Right atrium auricular region (tissue), 2 donors: ENCODE measurements at regions not wholly inside any gene's neighbourhood (a gene's known extent, or its start where the extent isn't known, plus 50 kb on each side); places are given as distances from the start of the nearest gene placed in this dataset.

ENCODE experiments used
- DNase-seq: peaks from one replicate; pipeline ENCODE4 v3.0.0-alpha.2; 2019; ENCODE audit warnings: low spot score
- H3K27ac ChIP-seq, 2 donors: fragments of 200-600 bp; sonication (generic); 1 replicate in 1 of 2; 2 replicates in 1 of 2; pipeline ENCODE4 v1.5.1; 2016 to 2019
- H3K27me3 ChIP-seq, 2 donors: fragments of 200-600 bp; sonication (generic); one replicate each; pipeline versions ENCODE4 v1.5.1 to v1.6.0; 2017 to 2019
- H3K36me3 ChIP-seq: fragments of 200-600 bp; sonication (generic); one replicate; pipeline ENCODE4 v1.5.1; 2016
- H3K4me1 ChIP-seq, 2 donors: fragments of 200-600 bp; sonication (generic); one replicate each; pipeline versions ENCODE4 v1.5.1 to v1.6.0; 2017 to 2019
- H3K4me3 ChIP-seq, 2 donors: fragments of 200-600 bp; sonication (generic); 1 replicate in 1 of 2; 2 replicates in 1 of 2; pipeline ENCODE4 v1.5.1; 2017 to 2019; ENCODE audit warnings: mild to moderate bottlenecking in 1 of 2, moderate library complexity in 1 of 2
- H3K9me3 ChIP-seq, 2 donors: fragments of 200-600 bp; sonication (generic); one replicate each; pipeline ENCODE4 v1.5.1; 2019
- TF ChIP-seq, protein P1 (sequence below), 2 donors: fragments of 200-600 bp; sonication (generic); IDR thresholded peaks; one replicate each; pipeline ENCODE4 v1.5.1; 2019; ENCODE audit warnings: antibody characterized with exemption in 2 of 2

DNA sequence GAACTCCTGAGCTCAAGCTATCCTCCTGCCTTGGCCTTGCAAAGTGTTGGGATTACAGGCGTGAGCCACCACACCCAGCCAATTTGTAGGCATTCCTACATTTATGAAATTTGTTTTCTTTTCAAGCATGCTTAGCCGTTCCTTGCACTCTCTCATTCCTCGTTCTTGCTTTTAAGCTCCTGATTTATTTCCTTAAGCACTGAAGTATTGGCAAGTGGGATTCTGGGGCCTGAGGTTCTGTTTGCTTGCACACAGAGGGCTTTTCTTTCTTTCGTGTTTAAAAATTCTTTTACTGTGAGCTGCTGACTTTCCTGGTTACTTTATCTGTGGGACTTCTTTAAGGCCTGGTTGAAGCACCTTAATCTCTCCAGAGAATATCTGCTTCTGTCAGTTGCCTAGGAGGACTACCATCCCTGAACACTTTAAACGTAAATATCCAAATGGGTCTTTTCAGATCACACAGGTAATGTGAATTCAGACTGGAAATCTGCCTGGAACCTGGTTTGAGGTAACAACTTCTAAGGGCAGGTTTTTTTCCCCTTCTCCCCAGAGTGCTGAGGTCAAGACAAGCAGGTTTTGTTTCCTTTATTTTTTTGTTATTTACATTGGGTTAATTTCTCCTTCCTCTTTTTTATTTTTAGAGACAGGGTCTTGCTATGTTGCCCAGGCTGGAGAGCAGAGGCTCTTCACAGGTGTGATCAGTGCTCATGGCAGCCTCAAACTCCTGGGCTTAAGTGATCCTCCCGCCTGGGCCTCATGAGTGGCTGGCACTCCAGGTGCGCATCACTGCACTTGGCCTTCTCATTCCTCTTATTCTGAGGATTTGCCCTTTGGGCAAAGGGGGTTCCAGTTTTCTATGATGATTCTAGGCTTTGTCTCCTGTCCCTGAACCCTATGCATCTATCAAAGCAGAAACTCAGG lies 102.9 kb downstream of the PFKFB3 start:
- DNase-seq, result no peak
- TF ChIP-seq, protein P1, sequence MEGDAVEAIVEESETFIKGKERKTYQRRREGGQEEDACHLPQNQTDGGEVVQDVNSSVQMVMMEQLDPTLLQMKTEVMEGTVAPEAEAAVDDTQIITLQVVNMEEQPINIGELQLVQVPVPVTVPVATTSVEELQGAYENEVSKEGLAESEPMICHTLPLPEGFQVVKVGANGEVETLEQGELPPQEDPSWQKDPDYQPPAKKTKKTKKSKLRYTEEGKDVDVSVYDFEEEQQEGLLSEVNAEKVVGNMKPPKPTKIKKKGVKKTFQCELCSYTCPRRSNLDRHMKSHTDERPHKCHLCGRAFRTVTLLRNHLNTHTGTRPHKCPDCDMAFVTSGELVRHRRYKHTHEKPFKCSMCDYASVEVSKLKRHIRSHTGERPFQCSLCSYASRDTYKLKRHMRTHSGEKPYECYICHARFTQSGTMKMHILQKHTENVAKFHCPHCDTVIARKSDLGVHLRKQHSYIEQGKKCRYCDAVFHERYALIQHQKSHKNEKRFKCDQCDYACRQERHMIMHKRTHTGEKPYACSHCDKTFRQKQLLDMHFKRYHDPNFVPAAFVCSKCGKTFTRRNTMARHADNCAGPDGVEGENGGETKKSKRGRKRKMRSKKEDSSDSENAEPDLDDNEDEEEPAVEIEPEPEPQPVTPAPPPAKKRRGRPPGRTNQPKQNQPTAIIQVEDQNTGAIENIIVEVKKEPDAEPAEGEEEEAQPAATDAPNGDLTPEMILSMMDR (IDR thresholded peaks at IDR 0.05), result no peak
- H3K4me1 ChIP-seq, result no peaks in the 10 kb centered on the region
- no peaks in the 10 kb centered on the region for H3K36me3 ChIP-seq
- H3K4me3 ChIP-seq, result no peak overlapping the region
- peaks cover 0 to 8% of the 10 kb centered on the region in 2 donors for H3K9me3 ChIP-seq
- no peak overlapping the region for H3K27ac ChIP-seq
- H3K27me3 ChIP-seq, result no peaks in the 10 kb centered on the region

DNA sequence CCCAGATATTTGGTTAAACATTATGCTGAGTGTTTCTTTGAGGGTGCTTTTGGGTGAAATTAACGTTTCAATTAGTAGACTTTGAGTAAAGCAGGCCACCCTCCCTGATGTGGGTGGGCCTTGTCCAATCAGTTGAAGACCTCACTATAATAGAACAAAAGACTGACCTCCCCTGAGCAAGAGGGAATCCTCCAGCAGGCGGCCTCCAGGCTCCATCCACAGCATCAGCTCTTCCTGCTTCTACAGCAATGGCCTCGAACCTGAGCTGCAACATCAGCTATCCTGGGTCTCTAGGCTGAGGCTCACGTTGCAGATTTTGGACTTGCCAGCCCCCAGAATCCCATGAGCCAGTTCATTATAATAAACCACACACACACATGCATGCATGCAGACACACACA lies 104.2 kb downstream of the PFKFB3 start:
- no peak overlapping the region for H3K27ac ChIP-seq
- TF ChIP-seq, protein P1 (IDR thresholded peaks at IDR 0.05), result no peak
- no peak for DNase-seq

DNA sequence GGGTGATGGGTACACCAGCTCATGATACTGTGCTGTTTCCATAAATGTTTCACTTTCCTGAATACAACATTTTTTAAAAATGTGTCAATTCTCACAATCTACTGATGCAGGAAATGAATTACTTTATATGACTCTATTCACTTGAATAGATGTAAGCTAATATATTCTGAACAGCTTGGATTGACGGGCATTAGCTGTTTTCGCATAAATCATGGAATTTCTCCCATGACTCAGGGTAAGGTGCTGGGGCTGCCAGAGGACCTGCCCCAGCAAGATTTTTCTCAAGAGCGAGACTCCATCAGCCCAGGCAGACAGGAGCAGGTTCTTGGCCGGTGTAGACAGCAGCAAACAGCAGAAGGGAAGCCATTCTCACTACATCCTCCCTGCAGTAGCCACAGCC lies 107.1 kb downstream of the PFKFB3 start:
- DNase-seq, result no peak
- H3K27ac ChIP-seq, result no peak overlapping the region
- TF ChIP-seq, protein P1 (IDR thresholded peaks at IDR 0.05), result no peak
- no peak overlapping the region for H3K4me3 ChIP-seq
- no peaks in the 10 kb centered on the region for H3K27me3 ChIP-seq
- H3K4me1 ChIP-seq, result no peaks in the 10 kb centered on the region
- no peaks in the 10 kb centered on the region for H3K36me3 ChIP-seq
- H3K9me3 ChIP-seq, result peaks cover 0 to 8% of the 10 kb centered on the region in 2 donors

More for the DNA sequence above, 104.2 kb downstream of the PFKFB3 start:
- H3K9me3 ChIP-seq, result peaks cover 0 to 8% of the 10 kb centered on the region in 2 donors
- no peaks in the 10 kb centered on the region for H3K36me3 ChIP-seq
- no peaks in the 10 kb centered on the region for H3K27me3 ChIP-seq
- no peaks in the 10 kb centered on the region for H3K4me1 ChIP-seq
- H3K4me3 ChIP-seq, result no peak overlapping the region

DNA sequence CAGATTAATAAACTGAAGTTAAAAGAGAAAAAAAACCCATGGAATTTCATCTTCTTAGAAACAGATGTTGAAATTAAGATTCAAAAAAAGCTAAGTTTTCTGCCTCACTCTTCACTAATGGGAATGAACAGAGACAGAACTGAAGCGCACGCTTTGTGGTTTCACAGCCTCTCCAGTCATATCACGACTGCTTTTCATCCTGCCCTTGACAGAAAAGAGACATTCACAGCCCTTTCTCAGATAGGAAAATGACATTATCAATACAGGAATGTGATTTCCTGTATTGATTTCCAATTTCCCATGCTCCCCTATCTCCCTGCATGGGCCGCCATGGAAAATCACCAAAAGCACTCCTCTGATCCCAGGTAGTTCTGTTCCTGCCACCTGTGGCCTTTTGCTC lies 108.2 kb downstream of the PFKFB3 start:
- Histone ChIP-seq H3K4me1 (no peaks in the 10 kb centered on the region), H3K4me3 (no peak overlapping the region), H3K36me3 (no peaks in the 10 kb centered on the region), H3K27ac (no peak overlapping the region), H3K27me3 (no peaks in the 10 kb centered on the region), H3K9me3 (peaks cover 0 to 8% of the 10 kb centered on the region in 2 donors)
- TF ChIP-seq, protein P1 (IDR thresholded peaks at IDR 0.05), result no peak
- no peak for DNase-seq

DNA sequence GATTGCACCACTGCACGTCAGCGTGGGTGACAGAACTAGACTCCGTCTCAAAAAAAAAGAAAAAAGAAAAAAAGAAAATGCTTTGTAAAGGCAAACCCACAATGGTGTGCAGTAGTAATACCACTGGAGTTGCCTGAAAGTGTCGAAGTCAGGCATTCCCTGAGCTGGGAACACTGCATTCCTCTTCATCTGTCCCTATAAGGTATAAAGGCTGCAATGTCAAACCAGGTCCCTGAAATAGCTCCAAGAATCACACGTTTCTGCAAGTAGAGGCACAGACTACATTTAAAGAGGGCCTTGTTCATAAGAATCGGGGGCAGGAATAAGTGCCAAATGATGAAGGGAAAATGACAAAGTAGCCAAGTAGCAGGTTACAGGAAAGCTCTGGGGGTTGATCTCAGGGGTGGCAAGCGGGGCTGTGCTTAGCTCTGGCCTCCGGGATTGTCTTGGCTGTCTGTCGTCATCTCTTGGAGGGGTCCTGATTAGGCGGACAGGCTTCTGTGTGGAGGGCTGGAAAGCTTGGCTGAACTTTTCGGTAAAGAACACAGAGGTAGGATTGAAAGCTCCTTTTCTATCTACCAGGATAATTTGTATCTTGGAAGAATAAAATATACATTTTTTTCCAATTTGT lies 109.1 kb downstream of the PFKFB3 start:
- DNase-seq, result no peak
- H3K4me1 ChIP-seq, result no peaks in the 10 kb centered on the region
- TF ChIP-seq, protein P1 (IDR thresholded peaks at IDR 0.05), result no peak
- H3K9me3 ChIP-seq, result peaks cover 0 to 4% of the 10 kb centered on the region in 2 donors
- no peak overlapping the region for H3K27ac ChIP-seq
- H3K36me3 ChIP-seq, result no peaks in the 10 kb centered on the region
- no peaks in the 10 kb centered on the region for H3K27me3 ChIP-seq
- H3K4me3 ChIP-seq, result no peak overlapping the region
